ENCODE measurements at regions not wholly inside any gene's neighbourhood (a gene's known extent, or its start where the extent isn't known, plus 50 kb on each side); places are given as distances from the start of the nearest gene placed in this dataset.

GRCh38 chr4:14084598-14084997 is 457.1 kb upstream of the BOD1L1 start:
- DNase-seq: no peak
- Histone ChIP-seq H3K27ac (no peak overlapping the region), H3K27me3 (ENCODE audit: insufficient read depth, low read depth, severe bottlenecking) (no peaks in the 10 kb centered on the region), H3K4me3 (ENCODE audit: low read depth, low read length) (no peak overlapping the region), H3K9me3 (ENCODE audit: severe bottlenecking) (no peaks in the 10 kb centered on the region), H3K36me3 (no peaks in the 10 kb centered on the region)
- TF ChIP-seq, protein P1, sequence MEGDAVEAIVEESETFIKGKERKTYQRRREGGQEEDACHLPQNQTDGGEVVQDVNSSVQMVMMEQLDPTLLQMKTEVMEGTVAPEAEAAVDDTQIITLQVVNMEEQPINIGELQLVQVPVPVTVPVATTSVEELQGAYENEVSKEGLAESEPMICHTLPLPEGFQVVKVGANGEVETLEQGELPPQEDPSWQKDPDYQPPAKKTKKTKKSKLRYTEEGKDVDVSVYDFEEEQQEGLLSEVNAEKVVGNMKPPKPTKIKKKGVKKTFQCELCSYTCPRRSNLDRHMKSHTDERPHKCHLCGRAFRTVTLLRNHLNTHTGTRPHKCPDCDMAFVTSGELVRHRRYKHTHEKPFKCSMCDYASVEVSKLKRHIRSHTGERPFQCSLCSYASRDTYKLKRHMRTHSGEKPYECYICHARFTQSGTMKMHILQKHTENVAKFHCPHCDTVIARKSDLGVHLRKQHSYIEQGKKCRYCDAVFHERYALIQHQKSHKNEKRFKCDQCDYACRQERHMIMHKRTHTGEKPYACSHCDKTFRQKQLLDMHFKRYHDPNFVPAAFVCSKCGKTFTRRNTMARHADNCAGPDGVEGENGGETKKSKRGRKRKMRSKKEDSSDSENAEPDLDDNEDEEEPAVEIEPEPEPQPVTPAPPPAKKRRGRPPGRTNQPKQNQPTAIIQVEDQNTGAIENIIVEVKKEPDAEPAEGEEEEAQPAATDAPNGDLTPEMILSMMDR (IDR thresholded peaks at IDR 0.05; ENCODE audit: low read depth, low read length): no peak

GRCh38 chr4:14087459-14087858 is 459.9 kb upstream of the BOD1L1 start:
- Histone ChIP-seq H3K36me3 (no peaks in the 10 kb centered on the region), H3K9me3 (ENCODE audit: severe bottlenecking) (no peaks in the 10 kb centered on the region), H3K4me3 (ENCODE audit: low read depth, low read length) (no peak overlapping the region), H3K27ac (no peak overlapping the region), H3K27me3 (ENCODE audit: insufficient read depth, low read depth, severe bottlenecking) (no peaks in the 10 kb centered on the region)
- TF ChIP-seq, protein P1 (IDR thresholded peaks at IDR 0.05; ENCODE audit: low read depth, low read length): no peak
- no peak for DNase-seq

DNA sequence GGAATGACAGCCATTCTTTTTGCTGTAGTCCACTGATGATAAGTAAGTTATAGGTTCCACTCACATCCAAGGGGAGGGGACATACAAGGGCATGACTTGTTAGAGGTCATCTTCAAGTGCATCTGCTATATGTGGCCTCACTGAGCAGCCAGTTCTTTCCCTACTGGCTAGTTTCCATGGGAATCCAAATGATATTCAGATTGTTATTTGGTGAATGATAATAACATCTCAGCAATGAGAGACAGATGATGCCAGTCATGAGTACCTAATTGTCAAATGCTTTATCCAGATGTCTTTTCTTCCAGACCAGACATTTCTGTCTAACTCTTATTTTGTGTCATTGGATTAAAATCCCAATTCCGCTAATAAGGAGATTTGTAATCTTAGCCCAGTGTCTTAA is 460.4 kb upstream of the BOD1L1 start:
- Histone ChIP-seq H3K27me3 (ENCODE audit: insufficient read depth, low read depth, severe bottlenecking) (no peaks in the 10 kb centered on the region), H3K4me3 (ENCODE audit: low read depth, low read length) (no peak overlapping the region), H3K36me3 (no peaks in the 10 kb centered on the region), H3K9me3 (ENCODE audit: severe bottlenecking) (no peaks in the 10 kb centered on the region), H3K27ac (no peak overlapping the region)
- no peak for DNase-seq
- TF ChIP-seq, protein P1 (IDR thresholded peaks at IDR 0.05; ENCODE audit: low read depth, low read length): no peak

GRCh38 chr4:14091531-14091930 is 464.0 kb upstream of the BOD1L1 start:
- no peaks in the 10 kb centered on the region for H3K36me3 ChIP-seq
- no peak for DNase-seq
- no peaks in the 10 kb centered on the region for H3K27me3 ChIP-seq (ENCODE audit: insufficient read depth, low read depth, severe bottlenecking)
- no peak overlapping the region for H3K27ac ChIP-seq
- no peaks in the 10 kb centered on the region for H3K9me3 ChIP-seq (ENCODE audit: severe bottlenecking)
- TF ChIP-seq, protein P1 (IDR thresholded peaks at IDR 0.05; ENCODE audit: low read depth, low read length): no peak
- H3K4me3 ChIP-seq (ENCODE audit: low read depth, low read length): no peak overlapping the region

DNA sequence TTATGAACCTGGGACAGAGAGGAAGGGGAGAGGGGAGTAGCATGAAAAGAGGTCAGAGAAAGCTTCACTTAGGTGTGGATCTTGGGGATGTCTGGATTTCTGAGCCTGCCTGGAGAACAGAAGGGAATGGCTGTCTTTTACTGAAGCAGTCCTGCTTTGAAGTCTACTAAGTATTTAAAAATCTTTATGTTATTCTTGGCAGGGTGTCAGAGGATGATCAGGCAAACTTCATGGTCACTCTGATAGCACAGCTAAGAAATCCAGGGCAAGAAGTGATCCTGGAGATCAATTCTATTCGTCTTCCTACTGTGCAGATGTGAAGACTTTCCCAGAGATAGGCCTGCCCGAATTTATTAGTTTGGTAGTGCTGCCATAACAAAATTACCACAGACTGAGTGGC is 464.4 kb upstream of the BOD1L1 start:
- Histone ChIP-seq H3K27ac (no peak overlapping the region), H3K9me3 (ENCODE audit: severe bottlenecking) (no peaks in the 10 kb centered on the region), H3K27me3 (ENCODE audit: insufficient read depth, low read depth, severe bottlenecking) (no peaks in the 10 kb centered on the region), H3K36me3 (no peaks in the 10 kb centered on the region), H3K4me3 (ENCODE audit: low read depth, low read length) (no peak overlapping the region)
- no peak for DNase-seq
- TF ChIP-seq, protein P1 (IDR thresholded peaks at IDR 0.05; ENCODE audit: low read depth, low read length): no peak

- Histone ChIP-seq H3K27ac (no peak overlapping the region), H3K4me3 (ENCODE audit: low read depth, low read length) (no peak overlapping the region), H3K36me3 (no peaks in the 10 kb centered on the region), H3K27me3 (ENCODE audit: insufficient read depth, low read depth, severe bottlenecking) (no peaks in the 10 kb centered on the region), H3K9me3 (ENCODE audit: severe bottlenecking) (no peaks in the 10 kb centered on the region)
- TF ChIP-seq, protein P1 (IDR thresholded peaks at IDR 0.05; ENCODE audit: low read depth, low read length): no peak
- DNase-seq: no peak
These were observed 465.2 kb upstream of the BOD1L1 start for GRCh38 chr4:14092741-14093140.
